Lung (tissue), 11 donors: ENCODE measurements at regions not wholly inside any gene's neighbourhood (a gene's known extent, or its start where the extent isn't known, plus 50 kb on each side); places are given as distances from the start of the nearest gene placed in this dataset.

Source experiments
- ATAC-seq: fragments of 200-7000 bp; cut with Tn5 transposase; one replicate; pipeline ENCODE4 v1.9.1; 2020; ENCODE audit warnings: moderate number of reproducible peaks; ENCODE audit not compliant: insufficient read depth, low FRiP score
- DNase-seq, 3 donors: peaks; one replicate each; pipeline ENCODE4 v3.0.0-alpha.2; 2013 to 2017
- H3K27ac ChIP-seq, 2 donors: one replicate each; pipeline ENCODE4 v1.5.1; 2013; ENCODE audit warnings: mild to moderate bottlenecking in 2 of 2, moderate library complexity in 2 of 2, control low read depth in 1 of 2, inconsistent platforms in 1 of 2, low read depth in 1 of 2, low read length in 1 of 2
- H3K27me3 ChIP-seq, 3 donors: one replicate each; pipeline ENCODE4 v1.5.1; 2013; ENCODE audit warnings: low read length in 2 of 3; ENCODE audit not compliant: control insufficient read depth in 3 of 3, insufficient read depth in 3 of 3
- H3K36me3 ChIP-seq, 4 donors: one replicate each; pipeline ENCODE4 v1.5.1; 2013; ENCODE audit warnings: low read length in 4 of 4, mild to moderate bottlenecking in 1 of 4, moderate library complexity in 1 of 4; ENCODE audit not compliant: control insufficient read depth in 4 of 4, insufficient read depth in 4 of 4
- H3K4me1 ChIP-seq, 5 donors: one replicate each; pipeline ENCODE4 v1.5.1; 2013; ENCODE audit warnings: low read length in 5 of 5, mild to moderate bottlenecking in 2 of 5, moderate library complexity in 1 of 5; ENCODE audit not compliant: control insufficient read depth in 5 of 5, insufficient read depth in 5 of 5
- H3K4me3 ChIP-seq: one replicate; pipeline ENCODE4 v1.5.1; 2013; ENCODE audit warnings: mild to moderate bottlenecking, control low read depth, moderate library complexity
- H3K9ac ChIP-seq, 2 donors: one replicate each; pipeline ENCODE4 v1.5.1; 2013; ENCODE audit warnings: low read length in 2 of 2, control low read depth in 1 of 2; ENCODE audit not compliant: insufficient read depth in 1 of 2
- H3K9me3 ChIP-seq, 4 donors: one replicate each; pipeline ENCODE4 v1.5.1; 2013; ENCODE audit warnings: low read length in 3 of 4, mild to moderate bottlenecking in 1 of 4, moderate library complexity in 1 of 4; ENCODE audit not compliant: control insufficient read depth in 4 of 4, insufficient read depth in 3 of 4
- WGBS, 2 donors: extraction: QIAGEN DNeasy Blood & Tissue Kit; methylation state at CpG; one replicate each; pipeline ENCODE4 v1.1.7; 2013; 5-methylcytosine and 5-hydroxymethylcytosine counted together
- TF ChIP-seq, protein P1 (sequence below): IDR thresholded peaks from 2 replicates; pipeline ENCODE4 v1.5.1; 2012; ENCODE audit warnings: mild to moderate bottlenecking; ENCODE audit errors: control extremely low read depth, extremely low read depth
- donor health status: control.
- donor health status: control.
- donor health status: Bipolar disorder and iron deficiency.
- donor health status: healthy.
- donor health status: DM: yes; HTN: yes; CAD: no.

DNA sequence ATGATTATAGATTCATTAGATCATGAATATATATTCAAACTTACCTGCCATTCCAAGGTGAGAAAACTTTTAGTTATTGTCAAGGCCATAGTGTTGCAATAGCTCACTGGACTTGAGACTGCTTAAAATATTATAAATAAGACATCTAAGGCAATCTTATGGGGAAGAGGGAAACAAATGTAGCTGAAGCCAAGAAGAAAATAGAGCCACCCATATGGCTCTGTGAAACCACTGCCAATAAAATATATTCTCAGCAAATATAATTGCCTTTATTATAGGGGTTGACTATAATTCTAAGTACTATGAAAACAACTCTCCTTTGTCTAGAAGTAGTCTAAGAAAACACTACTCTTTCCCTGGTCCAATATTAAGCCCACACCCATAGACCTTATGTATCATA lies 938.5 kb downstream of the FSTL5 start:
- no peak overlapping the region for H3K9ac ChIP-seq
- peaks cover 0 to 7% (median 4%) of the 10 kb centered on the region in 4 donors for H3K9me3 ChIP-seq
- no peak overlapping the region for H3K27ac ChIP-seq
- H3K4me1 ChIP-seq, result no peaks in the 10 kb centered on the region
- H3K27me3 ChIP-seq, result no peaks in the 10 kb centered on the region
- no peak for DNase-seq
- TF ChIP-seq, protein P1, sequence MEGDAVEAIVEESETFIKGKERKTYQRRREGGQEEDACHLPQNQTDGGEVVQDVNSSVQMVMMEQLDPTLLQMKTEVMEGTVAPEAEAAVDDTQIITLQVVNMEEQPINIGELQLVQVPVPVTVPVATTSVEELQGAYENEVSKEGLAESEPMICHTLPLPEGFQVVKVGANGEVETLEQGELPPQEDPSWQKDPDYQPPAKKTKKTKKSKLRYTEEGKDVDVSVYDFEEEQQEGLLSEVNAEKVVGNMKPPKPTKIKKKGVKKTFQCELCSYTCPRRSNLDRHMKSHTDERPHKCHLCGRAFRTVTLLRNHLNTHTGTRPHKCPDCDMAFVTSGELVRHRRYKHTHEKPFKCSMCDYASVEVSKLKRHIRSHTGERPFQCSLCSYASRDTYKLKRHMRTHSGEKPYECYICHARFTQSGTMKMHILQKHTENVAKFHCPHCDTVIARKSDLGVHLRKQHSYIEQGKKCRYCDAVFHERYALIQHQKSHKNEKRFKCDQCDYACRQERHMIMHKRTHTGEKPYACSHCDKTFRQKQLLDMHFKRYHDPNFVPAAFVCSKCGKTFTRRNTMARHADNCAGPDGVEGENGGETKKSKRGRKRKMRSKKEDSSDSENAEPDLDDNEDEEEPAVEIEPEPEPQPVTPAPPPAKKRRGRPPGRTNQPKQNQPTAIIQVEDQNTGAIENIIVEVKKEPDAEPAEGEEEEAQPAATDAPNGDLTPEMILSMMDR, result no peak
- no peak overlapping the region for H3K4me3 ChIP-seq
- no peaks in the 10 kb centered on the region for H3K36me3 ChIP-seq
- no peak for ATAC-seq

DNA sequence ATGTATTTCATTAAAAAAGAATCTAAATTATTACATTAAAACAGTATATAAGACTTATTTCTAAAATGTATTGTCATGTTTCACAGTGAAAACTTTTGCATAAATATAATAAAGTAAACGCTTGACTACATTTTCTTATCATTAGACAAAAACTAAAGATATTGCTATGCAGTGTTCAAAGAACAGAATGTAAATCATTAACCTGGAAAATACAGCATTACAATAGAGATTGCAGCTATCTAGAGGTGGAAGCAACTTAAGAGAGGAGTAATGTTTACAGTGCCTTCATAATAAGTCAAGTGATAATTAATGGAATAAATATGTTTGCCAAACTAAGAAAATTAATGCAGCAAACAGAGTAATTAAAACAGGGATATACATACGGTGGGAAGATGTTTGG lies 940.9 kb downstream of the FSTL5 start:
- Histone ChIP-seq H3K36me3 (no peaks in the 10 kb centered on the region), H3K4me1 (no peaks in the 10 kb centered on the region), H3K27me3 (no peaks in the 10 kb centered on the region), H3K9ac (no peak overlapping the region), H3K4me3 (no peak overlapping the region), H3K9me3 (peaks cover 0 to 7% (median 4%) of the 10 kb centered on the region in 4 donors), H3K27ac (no peak overlapping the region)
- WGBS, 2 donors, result 67 to 88% methylated on average over 2 of the region's 2 CpGs
- TF ChIP-seq, protein P1, result no peak
- DNase-seq, result no peak
- ATAC-seq, result no peak

DNA sequence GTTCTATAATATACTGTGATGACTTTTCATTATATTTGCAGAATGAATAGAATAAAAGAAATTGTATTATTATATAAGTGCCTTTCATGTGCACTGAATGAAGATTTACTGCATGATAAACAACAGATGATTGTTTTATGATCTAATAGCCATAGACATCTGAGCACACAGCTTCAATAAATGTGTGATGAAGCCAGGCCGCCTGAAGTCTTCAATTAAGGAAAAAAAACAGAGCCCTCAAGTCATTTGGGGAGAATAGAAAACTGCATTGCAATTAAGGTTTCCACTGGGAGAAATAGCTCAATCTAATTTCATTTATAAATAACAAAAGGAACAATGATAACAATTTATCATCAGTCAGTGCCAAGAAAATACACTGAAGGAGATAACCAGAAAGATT lies 955.2 kb downstream of the FSTL5 start:
- peaks cover 0 to 4% (median under 1%) of the 10 kb centered on the region in 4 donors for H3K9me3 ChIP-seq
- H3K4me3 ChIP-seq, result no peak overlapping the region
- ATAC-seq, result no peak
- H3K27me3 ChIP-seq, result no peaks in the 10 kb centered on the region
- H3K4me1 ChIP-seq, result no peaks in the 10 kb centered on the region
- TF ChIP-seq, protein P1, result no peak
- no peak overlapping the region for H3K9ac ChIP-seq
- no peaks in the 10 kb centered on the region for H3K36me3 ChIP-seq
- H3K27ac ChIP-seq, result no peak overlapping the region
- WGBS, 2 donors, result 61 to 76% methylated on average over 1 of the region's 1 CpG
- DNase-seq, result no peak

DNA sequence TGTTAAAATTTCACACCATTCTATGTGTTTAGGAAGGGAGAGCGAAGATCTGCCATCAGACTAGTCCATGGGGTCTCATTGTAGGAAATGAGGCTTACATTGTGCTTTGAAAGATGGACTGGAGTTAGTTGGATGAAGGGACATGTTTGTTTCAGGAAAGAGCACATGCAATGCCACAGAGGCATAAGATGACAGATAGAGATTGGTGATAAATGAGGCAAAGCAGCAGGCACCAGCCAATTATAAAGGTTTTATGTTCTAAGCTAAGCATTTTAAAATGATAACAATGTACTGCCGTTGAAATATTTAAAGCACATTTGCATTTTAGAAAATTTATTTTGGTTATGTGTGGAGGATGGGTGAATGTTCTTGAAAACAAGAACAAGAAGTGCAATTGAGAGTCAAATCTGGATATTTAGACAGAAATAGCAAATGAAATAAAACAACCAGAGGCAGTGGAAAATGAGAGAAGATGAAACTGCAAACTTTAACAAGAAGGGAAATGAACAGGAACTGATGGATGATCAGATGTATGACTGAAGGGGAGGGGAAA lies 957.2 kb downstream of the FSTL5 start:
- no peak for DNase-seq
- peaks cover 0 to 2% (median 0%) of the 10 kb centered on the region in 4 donors for H3K9me3 ChIP-seq
- TF ChIP-seq, protein P1, result no peak
- H3K36me3 ChIP-seq, result no peaks in the 10 kb centered on the region
- H3K27me3 ChIP-seq, result no peaks in the 10 kb centered on the region
- H3K9ac ChIP-seq, result no peak overlapping the region
- no peaks in the 10 kb centered on the region for H3K4me1 ChIP-seq
- no peak for ATAC-seq
- H3K4me3 ChIP-seq, result no peak overlapping the region
- no peak overlapping the region for H3K27ac ChIP-seq
- 80 to 88% methylated on average over 2 of the region's 2 CpGs for WGBS, 2 donors
